Parathyroid adenoma (tissue), 2 donors: ENCODE measurements at regions not wholly inside any gene's neighbourhood (a gene's known extent, or its start where the extent isn't known, plus 50 kb on each side); places are given as distances from the start of the nearest gene placed in this dataset.

Experiments used
- H2AFZ ChIP-seq: fragments of 300-600 bp; sonication (generic); one replicate; pipeline ENCODE4 v1.7.0; 2017; ENCODE audit warnings: antibody characterized with exemption, mild to moderate bottlenecking
- H3K27ac ChIP-seq: fragments of 300-600 bp; sonication (generic); one replicate; pipeline ENCODE4 v1.7.0; 2017
- H3K27me3 ChIP-seq: fragments of 300-600 bp; sonication (generic); one replicate; pipeline ENCODE4 v1.7.0; 2017; ENCODE audit warnings: low read length; ENCODE audit not compliant: control insufficient read depth, insufficient read depth
- H3K36me3 ChIP-seq: fragments of 300-600 bp; sonication (generic); one replicate; pipeline ENCODE4 v1.7.0; 2017; ENCODE audit warnings: low read length; ENCODE audit not compliant: control insufficient read depth, insufficient read depth
- H3K4me1 ChIP-seq: fragments of 300-600 bp; sonication (generic); one replicate; pipeline ENCODE4 v1.7.0; 2017; ENCODE audit warnings: control low read depth
- H3K4me2 ChIP-seq: fragments of 300-600 bp; sonication (generic); one replicate; pipeline ENCODE4 v1.7.0; 2017; ENCODE audit warnings: low read length
- H3K4me3 ChIP-seq: fragments of 300-600 bp; sonication (generic); one replicate; pipeline ENCODE4 v1.7.0; 2017; ENCODE audit warnings: low read depth, low read length
- H3K79me2 ChIP-seq: fragments of 300-600 bp; sonication (generic); one replicate; pipeline ENCODE4 v1.7.0; 2017; ENCODE audit warnings: control low read depth
- H3K9ac ChIP-seq: fragments of 300-600 bp; sonication (generic); one replicate; pipeline ENCODE4 v1.7.0; 2017; ENCODE audit warnings: mild to moderate bottlenecking
- H3K9me3 ChIP-seq: fragments of 300-600 bp; sonication (generic); one replicate; pipeline ENCODE4 v1.7.0; 2017; ENCODE audit warnings: low read length; ENCODE audit not compliant: control insufficient read depth
- CTCF ChIP-seq: fragments of 300-600 bp; sonication (generic); IDR thresholded peaks from one replicate; pipeline ENCODE4 v1.7.0; 2017; ENCODE audit warnings: antibody characterized with exemption, mild to moderate bottlenecking
- donor health status: primary hyperparathyroidism.

GRCh38 chr7:46197785-46198540 lies 276.9 kb upstream of the IGFBP3 start:
- H2AFZ ChIP-seq: no peak overlapping the region
- no peaks in the 10 kb centered on the region for H3K27me3 ChIP-seq
- no peaks in the 10 kb centered on the region for H3K36me3 ChIP-seq
- no peak overlapping the region for H3K27ac ChIP-seq
- peaks cover 4% of the 10 kb centered on the region for H3K4me1 ChIP-seq
- H3K9ac ChIP-seq: no peak overlapping the region
- TF ChIP-seq CTCF: no peak
- H3K4me3 ChIP-seq: no peak overlapping the region
- H3K9me3 ChIP-seq: no peaks in the 10 kb centered on the region
- no peaks in the 10 kb centered on the region for H3K79me2 ChIP-seq
- H3K4me2 ChIP-seq: no peak overlapping the region

- no peak overlapping the region for H3K9ac ChIP-seq
- no peaks in the 10 kb centered on the region for H3K27me3 ChIP-seq
- no peaks in the 10 kb centered on the region for H3K9me3 ChIP-seq
- H2AFZ ChIP-seq: no peak overlapping the region
- no peak for TF ChIP-seq CTCF
- no peak overlapping the region for H3K4me2 ChIP-seq
- no peak overlapping the region for H3K27ac ChIP-seq
- no peaks in the 10 kb centered on the region for H3K79me2 ChIP-seq
- H3K4me1 ChIP-seq: no peaks in the 10 kb centered on the region
- no peaks in the 10 kb centered on the region for H3K36me3 ChIP-seq
- H3K4me3 ChIP-seq: no peak overlapping the region
Observed at GRCh38 chr7:46195934-46196333, 274.9 kb upstream of the IGFBP3 start.

GRCh38 chr7:46192271-46192670 lies 271.2 kb upstream of the IGFBP3 start:
- Histone ChIP-seq H3K36me3 (no peaks in the 10 kb centered on the region), H3K9me3 (no peaks in the 10 kb centered on the region), H2AFZ (no peak overlapping the region), H3K4me3 (no peak overlapping the region), H3K9ac (no peak overlapping the region), H3K27ac (no peak overlapping the region), H3K4me1 (no peaks in the 10 kb centered on the region), H3K79me2 (no peaks in the 10 kb centered on the region), H3K4me2 (no peak overlapping the region), H3K27me3 (no peaks in the 10 kb centered on the region)
- TF ChIP-seq CTCF: no peak

GRCh38 chr7:46191776-46192175 lies 270.7 kb upstream of the IGFBP3 start:
- no peak overlapping the region for H2AFZ ChIP-seq
- no peak overlapping the region for H3K4me2 ChIP-seq
- H3K4me3 ChIP-seq: no peak overlapping the region
- no peak overlapping the region for H3K9ac ChIP-seq
- H3K4me1 ChIP-seq: no peaks in the 10 kb centered on the region
- H3K27me3 ChIP-seq: no peaks in the 10 kb centered on the region
- no peaks in the 10 kb centered on the region for H3K79me2 ChIP-seq
- H3K9me3 ChIP-seq: no peaks in the 10 kb centered on the region
- H3K27ac ChIP-seq: no peak overlapping the region
- no peak for TF ChIP-seq CTCF
- H3K36me3 ChIP-seq: no peaks in the 10 kb centered on the region

GRCh38 chr7:46191296-46191695 lies 270.2 kb upstream of the IGFBP3 start:
- no peaks in the 10 kb centered on the region for H3K4me1 ChIP-seq
- TF ChIP-seq CTCF: no peak
- H3K9ac ChIP-seq: no peak overlapping the region

More at GRCh38 chr7:46191296-46191695, 270.2 kb upstream of the IGFBP3 start:
- H3K79me2 ChIP-seq: no peaks in the 10 kb centered on the region
- no peaks in the 10 kb centered on the region for H3K36me3 ChIP-seq
- H2AFZ ChIP-seq: no peak overlapping the region
- H3K9me3 ChIP-seq: no peaks in the 10 kb centered on the region
- no peak overlapping the region for H3K4me3 ChIP-seq
- no peaks in the 10 kb centered on the region for H3K27me3 ChIP-seq
- H3K4me2 ChIP-seq: no peak overlapping the region
- H3K27ac ChIP-seq: no peak overlapping the region
